GM12878 (cell line): ENCODE measurements at regions not wholly inside any gene's neighbourhood (a gene's known extent, or its start where the extent isn't known, plus 50 kb on each side); places are given as distances from the start of the nearest gene placed in this dataset.

Experiments used
- ATAC-seq: fragments of 200-7000 bp; cut with Tn5 transposase; 3 replicates; pipeline ENCODE4 v1.9.1; 2020; ENCODE audit warnings: mild to moderate bottlenecking, moderate library complexity
- BruUV-seq: library from RNA; stranded (reverse); fragments of 400-500 nt; replicated peaks from 2 replicates; lab custom pipeline; 2021; lab: Mats Ljungman, UMichigan
- CTCF ChIA-PET: fragments of 300-600 bp; sonication (Branson Sonifier 250); formaldehyde crosslinking; extraction: SDS; loops from one replicate; lab custom pipeline; 2021; ENCODE audit warnings: inconsistent platforms; lab: Yijun Ruan, JAX
- POLR2A ChIA-PET: fragments of 350-600 bp; formaldehyde crosslinking; extraction: SDS; loops from one replicate; lab custom pipeline; 2021; ENCODE audit warnings: inconsistent platforms; lab: Charles Lee
- RAD21 ChIA-PET: fragments of 300-600 bp; sonication (Branson Sonifier 250); formaldehyde crosslinking; loops from one replicate; lab custom pipeline; 2023; ENCODE audit warnings: antibody characterized with exemption; ENCODE audit not compliant: unreplicated experiment; lab: Charles Lee
- SMC1A ChIA-PET: fragments of 300-600 bp; sonication (Branson Sonifier 250); formaldehyde crosslinking; loops from one replicate; lab custom pipeline; 2023; ENCODE audit not compliant: unreplicated experiment, uncharacterized antibody; lab: Charles Lee
- DNase-seq: peaks from one replicate; pipeline ENCODE4 v3.0.0-alpha.2; 2011; ENCODE audit warnings: low read depth, low spot score
- FAIRE-seq: peaks from 3 replicates; lab custom pipeline; 2011; peaks lifted over from hg19 to GRCh38; lab: Jason Lieb, UNC
- H2AFZ ChIP-seq: 2 replicates; pipeline ENCODE4 v1.6.0; 2011; ENCODE audit warnings: low read depth, low read length, control low read depth; ENCODE audit not compliant: control insufficient read depth
- H3K27ac ChIP-seq: 2 replicates; pipeline ENCODE4 v1.5.1; 2011; ENCODE audit warnings: control low read depth; ENCODE audit not compliant: control insufficient read depth, insufficient read depth
- H3K27me3 ChIP-seq, 2 experiments: replicated peaks in 1 of 2; 2 replicates each; pipeline versions ENCODE4 v1.6.0 to v1.6.1; 2011; ENCODE audit warnings: low read length in 1 of 2; ENCODE audit not compliant: control insufficient read depth in 2 of 2, insufficient read depth in 2 of 2
- H3K36me3 ChIP-seq, 2 experiments: 2 replicates each; pipeline ENCODE4 v1.5.1; 2011; ENCODE audit warnings: low read length in 1 of 2; ENCODE audit not compliant: control insufficient read depth in 2 of 2, insufficient read depth in 2 of 2
- H3K4me1 ChIP-seq: 2 replicates; pipeline ENCODE4 v1.6.1; 2011; ENCODE audit warnings: mild to moderate bottlenecking, low read length, moderate library complexity, mixed read lengths; ENCODE audit not compliant: control insufficient read depth, insufficient read depth
- H3K4me2 ChIP-seq: 2 replicates; pipeline ENCODE4 v1.6.0; 2011; ENCODE audit warnings: control low read depth; ENCODE audit not compliant: control insufficient read depth, insufficient read depth
- H3K4me3 ChIP-seq: fragments of 200-600 bp; sonication (generic); 2 replicates; pipeline ENCODE4 v1.5.1; 2016
- H3K79me2 ChIP-seq: 2 replicates; pipeline ENCODE4 v1.6.0; 2011; ENCODE audit warnings: low read length; ENCODE audit not compliant: control insufficient read depth, insufficient read depth
- H3K9ac ChIP-seq: 2 replicates; pipeline ENCODE4 v1.8.0; 2011; ENCODE audit warnings: low read length, control low read depth, mixed read lengths; ENCODE audit not compliant: control insufficient read depth, insufficient read depth
- H3K9me3 ChIP-seq: replicated peaks from 3 replicates; pipeline ENCODE4 v1.5.1; 2011; ENCODE audit warnings: mild to moderate bottlenecking, low read length; ENCODE audit not compliant: control insufficient read depth, insufficient read depth
- H4K20me1 ChIP-seq: 2 replicates; pipeline ENCODE4 v1.6.0; 2011; ENCODE audit not compliant: control insufficient read depth, insufficient read depth
- BMI1 ChIP-seq: fragments of 450-650 bp; IDR thresholded peaks from 2 replicates; pipeline ENCODE4 v1.6.1; 2016; ENCODE audit warnings: mild to moderate bottlenecking, moderate library complexity, borderline replicate concordance
- CBX3 ChIP-seq: fragments of 200-600 bp; sonication (generic); IDR thresholded peaks from 2 replicates; pipeline ENCODE4 v1.6.1; 2016; ENCODE audit warnings: low read depth, borderline replicate concordance
- EGR1 ChIP-seq, 2 experiments: IDR thresholded peaks; 1 replicate in 1 of 2; 2 replicates in 1 of 2; pipeline ENCODE4 v1.6.1; 2011 to 2012; ENCODE audit warnings: low read depth in 2 of 2, low read length in 2 of 2, borderline replicate concordance in 1 of 2, mild to moderate bottlenecking in 1 of 2, moderate library complexity in 1 of 2
- ETV6 ChIP-seq, 2 experiments: fragments of 450-650 bp in 1 of 2; IDR thresholded peaks in 1 of 2; conservative IDR thresholded peaks in 1 of 2; 2 replicates each; pipeline ENCODE4 v1.6.1; 2014; ENCODE audit warnings: antibody characterized with exemption in 1 of 2, borderline replicate concordance in 1 of 2, low read depth in 1 of 2, mild to moderate bottlenecking in 1 of 2, moderate library complexity in 1 of 2
- KAT2A ChIP-seq: conservative IDR thresholded peaks from 2 replicates; pipeline ENCODE4 v1.6.1; 2011; ENCODE audit warnings: low read depth, low read length; ENCODE audit not compliant: control insufficient read depth
- RFX5 ChIP-seq: IDR thresholded peaks from 2 replicates; pipeline ENCODE4 v1.6.1; 2011; ENCODE audit warnings: low read depth, low read length, improper control_type of control experiment
- ZZZ3 ChIP-seq: IDR thresholded peaks from 2 replicates; pipeline ENCODE4 v1.6.1; 2011; ENCODE audit warnings: low read depth; ENCODE audit not compliant: control insufficient read depth, insufficient read length
- WGBS: methylation state at CpG from one replicate; pipeline ENCODE4 v1.1.6; 2016; ENCODE audit warnings: low lambda C conversion rate; ENCODE audit not compliant: insufficient replicate concordance, insufficient coverage; ENCODE audit errors: missing lambda C conversion rate; 5-methylcytosine and 5-hydroxymethylcytosine counted together
- in situ Hi-C: fragments of 300-500 bp; cut with MboI; formaldehyde crosslinking; loops from 9 replicates; pipeline ENCODE4 v1.14.3; 2018; ENCODE audit warnings: mixed read lengths
- intact Hi-C: fragments of 100-400 bp; cut with micrococcal nuclease; formaldehyde crosslinking; loops from one replicate; pipeline ENCODE4 v1.14.2; 2022; ENCODE audit not compliant: unreplicated experiment
- TF ChIP-seq, protein P1 (sequence below): fragments of 450-650 bp; conservative IDR thresholded peaks from 2 replicates; pipeline ENCODE4 v1.6.1; 2017; ENCODE audit warnings: mild to moderate bottlenecking, moderate library complexity
- TF ChIP-seq, protein P2 (sequence below): fragments of 450-650 bp; IDR thresholded peaks from 2 replicates; pipeline ENCODE4 v1.6.1; 2016; ENCODE audit warnings: mild to moderate bottlenecking
- TF ChIP-seq, protein P3 (sequence below): fragments of 150-350 bp; IDR thresholded peaks from 2 replicates; pipeline ENCODE4 v1.6.1; 2014; ENCODE audit warnings: mild to moderate bottlenecking, low read depth, low read length

DNA sequence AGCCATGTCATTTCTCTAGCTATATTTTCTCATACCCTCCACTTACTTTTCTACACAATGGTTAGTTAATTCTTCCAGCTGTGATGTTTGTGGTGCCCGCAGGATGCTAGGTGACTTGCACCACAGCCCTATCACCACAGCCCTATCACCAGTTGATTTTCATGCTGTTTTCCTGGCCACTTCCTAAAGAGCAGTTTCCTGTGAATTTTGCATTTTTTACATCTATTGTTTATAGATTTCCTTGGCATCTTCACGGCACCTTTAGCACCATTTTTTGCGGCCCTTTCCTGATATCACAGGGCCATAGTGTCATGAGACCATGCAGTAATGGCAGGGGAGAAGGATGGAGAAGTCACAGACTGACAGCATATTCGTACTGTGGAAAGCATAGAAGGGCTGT is 132.9 kb upstream of the PRICKLE2 start:
- no peaks in the 10 kb centered on the region for H3K79me2 ChIP-seq
- whole genome bisulfite sequencing = 65% methylated on average over 4 of the region's 4 CpGs
- H2AFZ ChIP-seq = no peak overlapping the region
- no peak overlapping the region for H3K27ac ChIP-seq
- no peak overlapping the region for H3K9ac ChIP-seq
- H3K4me2 ChIP-seq = no peak overlapping the region
- FAIRE-seq = no peak
- H3K4me1 ChIP-seq = no peaks in the 10 kb centered on the region
- intact Hi-C loops = no loop called here
- no peaks in the 10 kb centered on the region for H3K36me3 ChIP-seq
- no peak for ATAC-seq
- TF ChIP-seq KAT2A = no peak
- no peak for TF ChIP-seq CBX3
- TF ChIP-seq ZZZ3 = no peak
- no peak for TF ChIP-seq RFX5
- TF ChIP-seq, protein P1, sequence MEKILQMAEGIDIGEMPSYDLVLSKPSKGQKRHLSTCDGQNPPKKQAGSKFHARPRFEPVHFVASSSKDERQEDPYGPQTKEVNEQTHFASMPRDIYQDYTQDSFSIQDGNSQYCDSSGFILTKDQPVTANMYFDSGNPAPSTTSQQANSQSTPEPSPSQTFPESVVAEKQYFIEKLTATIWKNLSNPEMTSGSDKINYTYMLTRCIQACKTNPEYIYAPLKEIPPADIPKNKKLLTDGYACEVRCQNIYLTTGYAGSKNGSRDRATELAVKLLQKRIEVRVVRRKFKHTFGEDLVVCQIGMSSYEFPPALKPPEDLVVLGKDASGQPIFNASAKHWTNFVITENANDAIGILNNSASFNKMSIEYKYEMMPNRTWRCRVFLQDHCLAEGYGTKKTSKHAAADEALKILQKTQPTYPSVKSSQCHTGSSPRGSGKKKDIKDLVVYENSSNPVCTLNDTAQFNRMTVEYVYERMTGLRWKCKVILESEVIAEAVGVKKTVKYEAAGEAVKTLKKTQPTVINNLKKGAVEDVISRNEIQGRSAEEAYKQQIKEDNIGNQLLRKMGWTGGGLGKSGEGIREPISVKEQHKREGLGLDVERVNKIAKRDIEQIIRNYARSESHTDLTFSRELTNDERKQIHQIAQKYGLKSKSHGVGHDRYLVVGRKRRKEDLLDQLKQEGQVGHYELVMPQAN = no peak
- TF ChIP-seq EGR1 (IDR thresholded peaks at IDR 0.05; ENCODE audit: borderline replicate concordance in 1 of 2, low read depth in 2 of 2, low read length in 2 of 2) = no peak
- TF ChIP-seq, protein P2, sequence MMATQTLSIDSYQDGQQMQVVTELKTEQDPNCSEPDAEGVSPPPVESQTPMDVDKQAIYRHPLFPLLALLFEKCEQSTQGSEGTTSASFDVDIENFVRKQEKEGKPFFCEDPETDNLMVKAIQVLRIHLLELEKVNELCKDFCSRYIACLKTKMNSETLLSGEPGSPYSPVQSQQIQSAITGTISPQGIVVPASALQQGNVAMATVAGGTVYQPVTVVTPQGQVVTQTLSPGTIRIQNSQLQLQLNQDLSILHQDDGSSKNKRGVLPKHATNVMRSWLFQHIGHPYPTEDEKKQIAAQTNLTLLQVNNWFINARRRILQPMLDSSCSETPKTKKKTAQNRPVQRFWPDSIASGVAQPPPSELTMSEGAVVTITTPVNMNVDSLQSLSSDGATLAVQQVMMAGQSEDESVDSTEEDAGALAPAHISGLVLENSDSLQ = no peak
- no peak; a peak in 1 of 4 replicates for TF ChIP-seq ETV6 (conservative IDR thresholded peaks at IDR 0.05 in 1 of 2, IDR thresholded peaks at IDR 0.05 in 1 of 2; ENCODE audit: borderline replicate concordance in 1 of 2, low read depth in 1 of 2)
- no peak for TF ChIP-seq BMI1
- TF ChIP-seq, protein P3, sequence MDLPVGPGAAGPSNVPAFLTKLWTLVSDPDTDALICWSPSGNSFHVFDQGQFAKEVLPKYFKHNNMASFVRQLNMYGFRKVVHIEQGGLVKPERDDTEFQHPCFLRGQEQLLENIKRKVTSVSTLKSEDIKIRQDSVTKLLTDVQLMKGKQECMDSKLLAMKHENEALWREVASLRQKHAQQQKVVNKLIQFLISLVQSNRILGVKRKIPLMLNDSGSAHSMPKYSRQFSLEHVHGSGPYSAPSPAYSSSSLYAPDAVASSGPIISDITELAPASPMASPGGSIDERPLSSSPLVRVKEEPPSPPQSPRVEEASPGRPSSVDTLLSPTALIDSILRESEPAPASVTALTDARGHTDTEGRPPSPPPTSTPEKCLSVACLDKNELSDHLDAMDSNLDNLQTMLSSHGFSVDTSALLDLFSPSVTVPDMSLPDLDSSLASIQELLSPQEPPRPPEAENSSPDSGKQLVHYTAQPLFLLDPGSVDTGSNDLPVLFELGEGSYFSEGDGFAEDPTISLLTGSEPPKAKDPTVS = no peak
- H3K4me3 ChIP-seq = no peak overlapping the region
- in situ Hi-C loops = no loop called here
- BruUV-seq = no TSS peak
- ChIA-PET SMC1A (interaction anchor here (1.1 to 7.6 kb wide), 7 partner anchors 12 to 133 kb away, joined by 3 to 43 read pairs (median 6); partner anchors contain the start of gene PRICKLE2), POLR2A (interaction anchor here (0.6 to 1.1 kb wide), 2 partner anchors 37 to 129 kb away, joined by 3 to 5 read pairs; no protein-coding TSS in a partner anchor), CTCF (interaction anchor here (0.8 to 1.6 kb wide), 3 partner anchors 11 to 41 kb away, joined by 3 to 4 read pairs (median 3); no protein-coding TSS in a partner anchor), RAD21 (interaction anchor here (1.1 kb wide), 1 partner anchor 81 kb away, joined by 3 read pairs; no protein-coding TSS in a partner anchor)
- no peaks in the 10 kb centered on the region for H3K9me3 ChIP-seq
- H3K27me3 ChIP-seq = no peaks in the 10 kb centered on the region; a peak in 1 of 4 replicates
- no peaks in the 10 kb centered on the region for H4K20me1 ChIP-seq
- no peak for DNase-seq
